ENCODE measurements at regions not wholly inside any gene's neighbourhood (a gene's known extent, or its start where the extent isn't known, plus 50 kb on each side); places are given as distances from the start of the nearest gene placed in this dataset.

DNA sequence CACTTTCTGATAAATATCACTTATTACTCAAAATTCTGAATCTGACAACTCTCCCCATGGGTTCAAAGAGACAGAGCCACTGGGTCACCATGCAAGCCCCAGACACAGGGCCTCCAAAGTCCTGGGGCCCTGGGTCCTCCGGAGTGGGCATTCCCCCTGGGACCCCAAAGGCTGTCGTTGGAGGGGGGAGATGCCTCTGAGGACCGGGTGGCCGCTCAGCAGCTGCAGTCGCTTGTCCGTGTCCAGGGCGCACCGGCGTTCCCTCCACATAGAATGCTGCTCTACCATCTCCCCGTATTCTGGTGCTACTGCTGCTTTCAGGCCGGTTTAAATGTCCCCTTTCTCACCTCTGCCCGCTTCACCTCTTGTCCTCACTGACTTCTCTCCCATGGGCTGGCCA lies 246.1 kb downstream of the TEX29 start:
- Histone ChIP-seq H3K4me2 (ENCODE audit: extremely low read depth, insufficient read depth, low read length) (no peak overlapping the region), H3K4me1 (ENCODE audit: control insufficient read depth, extremely low read depth, insufficient read depth, low read length) (no peaks in the 10 kb centered on the region), H3K9ac (ENCODE audit: insufficient read depth, low read length) (no peak overlapping the region), H3K27me3 (ENCODE audit: control insufficient read depth, insufficient read depth, low read length) (no peaks in the 10 kb centered on the region), H3K79me2 (ENCODE audit: control insufficient read depth, insufficient read depth, low read length) (no peaks in the 10 kb centered on the region), H3K27ac (ENCODE audit: insufficient read depth, low read length) (no peak overlapping the region), H3K9me3 (ENCODE audit: control insufficient read depth, insufficient read depth, low read depth, low read length) (no peaks in the 10 kb centered on the region), H3K4me3 (replicated peaks in 1 of 4; ENCODE audit: control extremely low read depth in 1 of 4, insufficient read depth in 1 of 4, low read depth in 3 of 4, low read length in 4 of 4) (no peak overlapping the region), H4K20me1 (ENCODE audit: control insufficient read depth, extremely low read depth, insufficient read depth, low read length) (no peaks in the 10 kb centered on the region), H2AFZ (ENCODE audit: low read length) (no peak overlapping the region), H3K36me3 (ENCODE audit: control insufficient read depth, insufficient read depth, low read length) (no peaks in the 10 kb centered on the region)
- no peak for DNase-seq (ENCODE audit: low read depth in 2 of 2)
- no peak for TF ChIP-seq EZH2 (IDR thresholded peaks at IDR 0.05; ENCODE audit: low read length, missing control alignments)
- TF ChIP-seq, protein P1, sequence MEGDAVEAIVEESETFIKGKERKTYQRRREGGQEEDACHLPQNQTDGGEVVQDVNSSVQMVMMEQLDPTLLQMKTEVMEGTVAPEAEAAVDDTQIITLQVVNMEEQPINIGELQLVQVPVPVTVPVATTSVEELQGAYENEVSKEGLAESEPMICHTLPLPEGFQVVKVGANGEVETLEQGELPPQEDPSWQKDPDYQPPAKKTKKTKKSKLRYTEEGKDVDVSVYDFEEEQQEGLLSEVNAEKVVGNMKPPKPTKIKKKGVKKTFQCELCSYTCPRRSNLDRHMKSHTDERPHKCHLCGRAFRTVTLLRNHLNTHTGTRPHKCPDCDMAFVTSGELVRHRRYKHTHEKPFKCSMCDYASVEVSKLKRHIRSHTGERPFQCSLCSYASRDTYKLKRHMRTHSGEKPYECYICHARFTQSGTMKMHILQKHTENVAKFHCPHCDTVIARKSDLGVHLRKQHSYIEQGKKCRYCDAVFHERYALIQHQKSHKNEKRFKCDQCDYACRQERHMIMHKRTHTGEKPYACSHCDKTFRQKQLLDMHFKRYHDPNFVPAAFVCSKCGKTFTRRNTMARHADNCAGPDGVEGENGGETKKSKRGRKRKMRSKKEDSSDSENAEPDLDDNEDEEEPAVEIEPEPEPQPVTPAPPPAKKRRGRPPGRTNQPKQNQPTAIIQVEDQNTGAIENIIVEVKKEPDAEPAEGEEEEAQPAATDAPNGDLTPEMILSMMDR (conservative IDR thresholded peaks at IDR 0.05 in 1 of 2, IDR thresholded peaks at IDR 0.05 in 1 of 2; ENCODE audit: low read depth in 1 of 2, low read length in 2 of 2): no peak

DNA sequence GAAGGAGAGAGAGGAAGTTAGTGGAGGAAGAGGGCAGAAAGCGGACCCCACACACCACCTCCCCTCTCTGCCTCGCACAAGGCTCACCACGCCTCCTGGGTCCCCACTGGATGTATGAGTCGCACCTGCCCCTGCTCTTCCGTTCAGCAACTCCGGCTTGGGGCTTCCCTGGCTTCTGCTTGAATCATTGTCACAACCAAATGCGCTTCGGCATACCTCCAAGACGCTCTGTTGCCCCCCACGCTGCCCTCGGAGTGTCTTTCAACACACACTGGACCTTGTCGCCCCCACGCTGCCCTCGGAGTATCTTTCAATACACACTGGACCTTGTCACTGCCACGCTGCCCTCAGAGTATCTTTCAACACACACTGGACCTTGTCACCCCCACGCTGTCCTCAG lies 247.2 kb downstream of the TEX29 start:
- Histone ChIP-seq H3K4me3 (replicated peaks in 1 of 4; ENCODE audit: control extremely low read depth in 1 of 4, insufficient read depth in 1 of 4, low read depth in 3 of 4, low read length in 4 of 4) (no peak overlapping the region), H3K36me3 (ENCODE audit: control insufficient read depth, insufficient read depth, low read length) (no peaks in the 10 kb centered on the region), H3K27ac (ENCODE audit: insufficient read depth, low read length) (no peak overlapping the region), H3K9ac (ENCODE audit: insufficient read depth, low read length) (no peak overlapping the region), H2AFZ (ENCODE audit: low read length) (no peak overlapping the region), H3K9me3 (ENCODE audit: control insufficient read depth, insufficient read depth, low read depth, low read length) (no peaks in the 10 kb centered on the region), H4K20me1 (ENCODE audit: control insufficient read depth, extremely low read depth, insufficient read depth, low read length) (no peaks in the 10 kb centered on the region), H3K4me1 (ENCODE audit: control insufficient read depth, extremely low read depth, insufficient read depth, low read length) (no peaks in the 10 kb centered on the region), H3K79me2 (ENCODE audit: control insufficient read depth, insufficient read depth, low read length) (no peaks in the 10 kb centered on the region), H3K4me2 (ENCODE audit: extremely low read depth, insufficient read depth, low read length) (no peak overlapping the region), H3K27me3 (ENCODE audit: control insufficient read depth, insufficient read depth, low read length) (no peaks in the 10 kb centered on the region)
- no peak for DNase-seq (ENCODE audit: low read depth in 2 of 2)
- TF ChIP-seq EZH2 (IDR thresholded peaks at IDR 0.05; ENCODE audit: low read length, missing control alignments): no peak
- TF ChIP-seq, protein P1 (conservative IDR thresholded peaks at IDR 0.05 in 1 of 2, IDR thresholded peaks at IDR 0.05 in 1 of 2; ENCODE audit: low read depth in 1 of 2, low read length in 2 of 2): no peak

DNA sequence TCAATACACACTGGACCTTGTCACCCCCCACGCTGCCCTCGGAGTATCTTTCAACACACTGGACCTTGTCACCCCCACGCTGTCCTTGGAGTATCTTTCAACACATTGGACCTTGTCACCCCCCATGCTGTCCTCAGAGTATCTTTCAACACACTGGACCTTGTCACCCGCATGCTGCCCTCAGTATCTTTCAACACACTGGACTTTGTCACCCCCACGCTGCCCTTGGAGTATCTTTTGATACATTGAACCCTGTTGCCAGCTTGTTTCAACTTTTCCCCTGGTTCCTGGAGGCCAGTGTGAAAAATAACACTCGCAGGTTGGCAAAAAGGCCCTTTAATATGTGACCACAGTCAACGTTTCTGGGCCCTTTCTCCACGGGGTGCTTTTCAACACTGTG lies 247.8 kb downstream of the TEX29 start:
- TF ChIP-seq EZH2 (IDR thresholded peaks at IDR 0.05; ENCODE audit: low read length, missing control alignments): no peak
- TF ChIP-seq, protein P1 (conservative IDR thresholded peaks at IDR 0.05 in 1 of 2, IDR thresholded peaks at IDR 0.05 in 1 of 2; ENCODE audit: low read depth in 1 of 2, low read length in 2 of 2): no peak
- H3K4me3 ChIP-seq (replicated peaks in 1 of 4; ENCODE audit: control extremely low read depth in 1 of 4, insufficient read depth in 1 of 4, low read depth in 3 of 4, low read length in 4 of 4): no peak overlapping the region
- H4K20me1 ChIP-seq (ENCODE audit: control insufficient read depth, extremely low read depth, insufficient read depth, low read length): no peaks in the 10 kb centered on the region
- no peaks in the 10 kb centered on the region for H3K4me1 ChIP-seq (ENCODE audit: control insufficient read depth, extremely low read depth, insufficient read depth, low read length)
- no peaks in the 10 kb centered on the region for H3K27me3 ChIP-seq (ENCODE audit: control insufficient read depth, insufficient read depth, low read length)
- H2AFZ ChIP-seq (ENCODE audit: low read length): no peak overlapping the region
- no peak for DNase-seq (ENCODE audit: low read depth in 2 of 2)
- H3K9ac ChIP-seq (ENCODE audit: insufficient read depth, low read length): no peak overlapping the region
- H3K36me3 ChIP-seq (ENCODE audit: control insufficient read depth, insufficient read depth, low read length): no peaks in the 10 kb centered on the region
- H3K79me2 ChIP-seq (ENCODE audit: control insufficient read depth, insufficient read depth, low read length): no peaks in the 10 kb centered on the region
- H3K4me2 ChIP-seq (ENCODE audit: extremely low read depth, insufficient read depth, low read length): no peak overlapping the region
- H3K9me3 ChIP-seq (ENCODE audit: control insufficient read depth, insufficient read depth, low read depth, low read length): no peaks in the 10 kb centered on the region
- H3K27ac ChIP-seq (ENCODE audit: insufficient read depth, low read length): no peak overlapping the region
